NCI-H128 (cell line): ENCODE measurements at regions not wholly inside any gene's neighbourhood (a gene's known extent, or its start where the extent isn't known, plus 50 kb on each side); places are given as distances from the start of the nearest gene placed in this dataset.
"Not testable (repeated sequence)": the region's sequence is repeated elsewhere in the genome, so short reads cannot be mapped to it uniquely, and the experiment has no call there.

Experiments used
- DNase-seq: peaks from one replicate; lab custom pipeline; 2025; ENCODE audit not compliant: unreplicated experiment; lab: John Stamatoyannopoulos, UW

DNA sequence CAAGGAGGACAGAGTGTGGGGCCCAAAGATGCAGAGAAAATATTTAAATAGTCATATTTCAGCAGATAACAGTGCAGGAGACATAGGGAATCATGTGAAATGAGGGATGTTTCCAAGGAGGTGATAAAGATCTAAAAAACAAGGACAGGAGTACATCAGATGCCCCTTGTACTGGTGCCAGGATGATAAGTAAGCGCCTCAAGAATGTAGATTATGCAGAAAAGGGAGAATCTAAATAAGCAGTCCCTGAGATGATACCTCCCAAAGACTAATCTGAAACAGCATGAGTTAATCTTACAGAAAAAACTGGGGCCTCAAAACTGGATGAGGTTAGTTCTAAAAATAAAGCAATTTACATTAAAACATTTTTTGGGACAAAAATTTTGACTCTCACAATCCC is 136.1 kb upstream of the WDFY3 start:
- DNase-seq: no peak

DNA sequence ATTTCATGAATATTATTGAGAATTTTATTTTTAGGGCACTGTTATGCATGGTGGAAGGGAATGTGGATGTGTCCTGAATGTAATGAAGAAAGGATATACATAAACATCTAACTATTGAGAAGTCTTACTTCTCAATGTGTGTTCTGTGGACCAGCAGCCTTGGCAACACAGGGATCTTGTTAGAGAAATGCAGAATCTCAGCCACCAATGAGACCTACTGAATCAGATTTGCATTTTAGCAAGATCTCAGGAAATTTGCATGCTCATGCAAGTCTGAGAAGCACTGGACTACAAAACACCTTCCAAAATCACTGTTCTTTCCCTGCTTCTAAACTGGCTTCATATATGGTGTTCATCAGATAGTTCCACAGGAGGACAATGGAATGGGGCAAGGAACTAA is 139.7 kb upstream of the WDFY3 start:
- no peak for DNase-seq

DNA sequence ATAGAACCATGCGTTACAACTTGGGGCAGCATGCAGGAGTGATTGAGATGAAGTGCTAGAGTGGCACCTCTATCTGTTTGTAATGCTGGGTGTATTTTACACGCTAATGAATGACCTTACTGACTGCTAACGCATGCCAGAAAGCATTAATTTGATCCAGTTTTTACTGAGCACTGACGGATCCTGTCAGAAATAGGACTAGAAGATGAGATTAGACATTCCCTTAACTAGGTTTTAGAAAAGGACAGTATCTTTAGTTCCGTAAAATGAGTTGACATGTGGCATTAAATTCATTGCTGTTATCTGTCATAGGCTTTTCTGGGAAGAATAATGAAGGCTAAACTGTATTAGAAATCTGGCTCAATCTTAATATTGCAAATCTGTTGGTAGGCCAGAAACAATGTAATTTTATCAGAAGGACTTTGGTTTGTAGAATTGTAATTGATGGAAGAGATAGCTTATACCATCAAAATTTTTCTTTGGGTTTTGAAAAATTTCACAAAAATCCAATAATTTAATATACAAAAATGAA is 140.4 kb upstream of the WDFY3 start:
- DNase-seq: no peak

DNA sequence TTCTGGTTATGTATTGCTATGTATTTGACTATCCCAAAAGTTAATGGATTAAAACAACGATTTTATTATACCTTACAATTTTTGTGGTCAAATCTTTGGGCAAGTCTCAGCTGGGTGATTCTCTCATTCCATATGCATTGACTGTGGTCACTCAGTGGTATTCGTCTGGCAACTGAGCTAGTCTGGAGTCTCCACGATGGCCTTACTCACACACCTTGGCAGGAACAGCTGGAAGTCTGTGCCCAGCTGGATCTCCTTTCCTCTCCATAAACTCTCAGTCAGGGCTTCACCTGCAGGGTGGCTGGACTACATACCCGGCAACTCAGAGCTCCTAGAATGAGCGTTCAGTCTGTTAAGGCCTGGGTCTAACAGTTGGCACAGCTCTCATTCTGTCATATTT is 141.1 kb upstream of the WDFY3 start:
- DNase-seq: no peak

DNA sequence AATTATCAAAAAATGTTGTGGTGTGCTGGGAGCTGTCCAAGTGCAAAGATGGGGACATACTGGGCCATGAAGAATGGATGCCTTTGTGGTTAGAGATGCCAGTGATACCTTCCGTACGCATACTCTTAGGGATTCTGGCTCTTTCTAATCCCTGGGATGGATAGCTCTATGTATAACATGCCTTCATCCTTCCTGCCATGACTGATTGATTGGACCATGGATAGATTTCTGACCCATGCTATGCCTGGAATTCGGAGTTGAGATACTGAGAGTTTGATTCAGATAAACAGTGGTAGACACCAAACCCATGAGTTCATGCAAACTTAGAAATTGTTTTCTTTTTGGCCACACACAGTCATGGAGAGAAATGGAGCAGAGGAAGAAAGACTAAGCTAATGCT is 147.2 kb upstream of the WDFY3 start:
- no peak for DNase-seq

DNA sequence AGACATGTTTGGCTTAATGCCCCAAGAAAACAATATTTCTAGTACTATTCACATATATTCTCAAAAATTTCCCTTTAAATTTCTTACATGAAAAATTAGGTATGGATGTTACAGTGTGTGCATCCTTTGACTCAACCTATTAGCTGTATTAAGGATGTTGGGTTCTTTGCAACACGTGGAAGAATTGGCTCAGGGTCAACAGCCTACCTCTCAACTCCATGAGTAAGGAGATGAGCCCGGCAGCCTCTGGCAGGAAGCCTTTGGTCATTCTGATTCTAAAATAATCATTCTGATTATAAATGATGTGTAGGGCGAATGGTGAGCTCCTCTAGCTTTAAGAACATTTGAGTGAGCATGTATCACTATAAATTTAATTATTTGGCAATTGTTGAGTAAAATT is 148.0 kb upstream of the WDFY3 start:
- DNase-seq: no peak

DNA sequence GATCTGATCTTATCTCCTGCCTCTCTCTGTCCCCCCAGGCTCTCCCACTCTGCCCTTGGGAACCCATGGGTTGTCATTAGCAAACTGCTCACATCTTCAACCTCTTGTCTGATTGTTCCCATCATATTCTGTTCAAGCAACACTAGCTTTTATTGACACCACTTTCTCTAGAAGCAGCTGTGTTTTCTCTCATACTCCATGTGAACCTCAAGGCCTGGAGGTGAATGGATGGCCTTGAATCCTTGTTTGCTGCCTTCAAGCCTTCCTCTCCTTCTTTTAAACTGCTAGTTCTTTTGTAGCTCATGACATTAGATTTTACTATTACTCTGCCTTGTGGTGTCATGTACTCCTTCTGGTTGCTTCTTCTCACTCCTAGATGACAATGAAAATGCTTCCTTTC is 149.5 kb upstream of the WDFY3 start:
- no peak for DNase-seq

DNA sequence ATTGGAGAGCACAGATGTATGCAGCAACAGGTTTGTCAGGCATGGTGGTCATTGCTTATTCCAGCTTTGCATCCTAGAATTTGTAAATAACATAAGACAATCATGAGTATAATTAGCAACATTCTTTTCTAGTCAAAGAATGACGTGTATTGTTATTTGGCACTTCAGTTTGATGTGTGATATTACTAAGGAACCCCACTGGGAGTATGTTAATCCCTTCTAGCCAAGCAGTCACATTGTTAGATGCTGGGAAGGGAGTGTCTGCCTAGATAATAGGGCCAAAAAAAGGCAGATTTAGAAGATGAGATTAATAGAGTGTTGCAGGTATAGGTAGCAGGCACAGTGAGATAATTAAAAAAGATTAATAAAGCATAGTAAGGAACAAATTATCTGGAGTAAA is 159.2 kb upstream of the WDFY3 start:
- no peak for DNase-seq

DNA sequence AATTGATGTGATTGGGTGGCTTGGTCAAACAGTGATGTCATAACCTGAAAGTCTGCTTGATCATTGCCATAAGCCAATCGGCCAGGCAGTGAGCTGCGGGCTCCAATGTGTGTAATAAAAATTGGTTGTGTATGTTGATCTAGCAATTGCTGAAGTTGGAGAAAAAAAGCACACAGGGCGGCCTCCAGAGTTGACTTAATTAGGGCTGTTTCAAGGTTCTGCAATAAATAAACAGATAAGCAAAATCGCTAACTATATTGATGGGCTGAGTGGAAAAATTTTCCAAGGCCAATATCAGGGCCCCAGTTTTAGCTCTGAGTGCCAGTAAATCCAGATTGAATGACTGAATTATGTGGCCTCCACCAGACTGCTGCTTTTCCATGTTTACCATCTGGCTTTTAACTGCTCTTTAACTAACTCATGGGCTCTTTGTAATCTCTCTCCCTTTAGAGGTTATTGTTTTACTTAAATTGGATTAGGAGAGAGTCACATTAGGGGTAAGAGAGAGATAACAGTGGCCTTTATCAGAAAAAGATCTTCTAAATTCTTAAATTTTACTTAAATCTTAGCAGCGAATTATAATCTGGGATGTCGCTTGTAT is 160.6 kb upstream of the WDFY3 start:
- DNase-seq: no peak

DNA sequence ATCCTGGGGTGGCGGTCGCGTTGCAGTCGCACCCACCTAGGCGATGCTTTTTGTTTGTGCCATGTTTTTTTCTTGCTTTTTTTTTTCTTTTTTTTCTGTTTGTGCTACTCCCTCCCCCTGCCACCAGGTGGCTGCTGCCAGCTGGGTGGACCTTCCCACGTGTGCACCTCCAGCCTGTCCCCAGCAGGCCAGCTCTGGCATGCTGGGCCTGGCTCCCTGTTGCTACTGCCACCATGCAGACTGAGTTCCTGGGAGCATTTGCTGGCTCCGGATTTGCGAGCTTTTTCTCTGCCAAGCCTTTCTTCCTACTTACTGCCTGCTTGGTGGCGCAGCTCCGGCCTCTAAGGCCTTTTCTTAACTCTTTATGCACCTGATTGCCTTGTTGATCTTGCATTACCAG is 161.2 kb upstream of the WDFY3 start:
- DNase-seq: no peak

DNA sequence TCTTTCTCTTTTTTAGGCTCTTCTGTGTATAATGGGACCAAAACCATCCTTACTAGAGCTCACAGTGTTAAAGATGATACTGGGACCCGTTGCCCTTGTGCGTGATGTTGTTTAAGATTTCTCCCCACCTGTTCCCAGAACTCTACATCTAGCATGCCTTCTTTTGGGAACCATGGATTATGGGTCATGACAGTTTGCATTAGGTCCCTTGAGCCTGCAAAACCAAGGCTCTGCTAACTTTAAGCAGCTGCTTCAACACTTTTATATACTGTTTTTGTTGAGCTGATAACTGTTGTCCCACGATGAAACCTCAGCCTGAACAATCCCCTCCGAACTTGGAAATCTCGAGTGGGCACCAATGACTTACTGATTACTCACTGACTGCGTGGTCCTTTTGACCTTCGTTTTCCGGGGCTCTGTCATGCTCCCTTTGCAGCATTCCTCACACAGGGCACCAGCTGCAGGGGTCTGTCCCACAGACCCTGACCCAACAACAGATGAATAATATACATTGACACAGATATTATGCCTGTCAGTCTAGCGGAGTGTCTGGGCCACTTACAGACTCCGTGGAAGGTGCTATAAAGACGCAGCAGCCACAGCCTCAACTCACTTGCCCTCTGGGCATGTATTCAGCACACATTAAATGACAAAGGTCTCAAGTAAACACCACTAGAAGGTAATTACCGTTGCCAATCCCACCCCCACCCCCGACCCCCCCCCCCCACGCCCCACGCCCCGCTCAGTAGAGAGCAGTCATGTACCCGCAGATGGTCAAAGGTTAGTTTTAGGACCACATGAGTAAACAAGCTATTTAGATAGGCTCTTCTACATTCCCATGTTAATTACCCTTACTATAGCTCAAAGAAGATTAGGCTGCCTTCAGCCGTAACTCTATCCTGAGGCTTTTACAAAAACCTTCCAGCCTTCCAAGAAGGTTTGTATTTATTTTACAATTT is 162.0 kb upstream of the WDFY3 start:
- DNase-seq: no peak

DNA sequence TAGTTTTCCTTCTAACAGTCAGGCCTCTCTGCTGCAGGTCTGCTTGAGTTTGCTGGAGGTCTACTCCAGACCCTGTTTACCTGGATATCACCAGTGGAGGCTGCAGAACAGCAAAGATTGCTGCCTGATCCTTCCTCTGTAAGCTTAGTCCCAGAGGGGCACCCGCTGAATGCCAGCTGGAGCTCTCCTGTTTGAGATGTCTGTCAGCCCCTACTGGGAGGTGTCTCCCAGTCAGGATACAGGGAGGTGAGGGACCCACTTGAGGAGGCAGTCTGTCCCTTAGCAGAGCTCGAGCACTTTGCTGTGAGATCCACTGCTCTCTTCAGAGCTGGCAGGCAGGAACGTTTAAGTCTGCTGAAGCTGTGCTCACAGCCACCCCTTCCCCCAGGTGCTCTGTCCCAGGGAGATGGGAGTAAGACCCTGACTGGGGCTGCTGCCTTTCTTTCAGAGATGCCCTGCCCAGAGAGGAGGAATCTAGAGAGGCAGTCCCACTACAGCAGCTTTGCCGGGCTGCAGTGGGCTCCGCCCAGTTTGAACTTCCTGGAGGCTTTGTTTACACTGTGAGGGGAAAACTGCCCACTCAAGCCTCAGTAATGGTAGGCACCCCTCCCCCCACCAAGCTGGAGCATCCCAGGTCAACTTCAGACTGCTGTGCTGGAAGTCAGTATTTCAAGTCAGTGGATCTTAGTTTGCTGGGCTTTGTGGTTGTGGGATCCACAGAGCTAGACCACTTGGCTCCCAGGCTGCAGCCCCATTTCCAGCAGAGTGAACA is 163.1 kb upstream of the WDFY3 start:
- not testable (repeated sequence) for DNase-seq

DNA sequence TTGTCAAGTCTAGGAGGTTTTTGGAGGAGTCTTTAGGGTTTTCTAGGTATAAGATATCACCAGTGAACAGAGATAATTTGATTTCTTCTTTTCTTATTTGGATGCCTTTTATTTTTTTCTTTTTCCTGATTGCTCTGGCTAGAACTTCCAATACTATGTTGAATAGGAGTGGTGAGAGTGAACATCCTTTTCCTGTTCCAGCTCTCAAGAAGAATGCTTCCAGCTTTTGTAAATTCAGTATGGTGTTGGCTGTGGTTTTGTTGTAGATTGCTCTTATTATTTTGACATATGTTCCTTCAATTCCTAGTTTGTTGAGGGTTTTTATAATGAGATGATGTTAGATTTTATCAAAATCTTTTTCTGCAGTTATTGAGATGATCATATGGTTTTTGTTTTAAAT is 165.6 kb upstream of the WDFY3 start:
- no peak for DNase-seq

DNA sequence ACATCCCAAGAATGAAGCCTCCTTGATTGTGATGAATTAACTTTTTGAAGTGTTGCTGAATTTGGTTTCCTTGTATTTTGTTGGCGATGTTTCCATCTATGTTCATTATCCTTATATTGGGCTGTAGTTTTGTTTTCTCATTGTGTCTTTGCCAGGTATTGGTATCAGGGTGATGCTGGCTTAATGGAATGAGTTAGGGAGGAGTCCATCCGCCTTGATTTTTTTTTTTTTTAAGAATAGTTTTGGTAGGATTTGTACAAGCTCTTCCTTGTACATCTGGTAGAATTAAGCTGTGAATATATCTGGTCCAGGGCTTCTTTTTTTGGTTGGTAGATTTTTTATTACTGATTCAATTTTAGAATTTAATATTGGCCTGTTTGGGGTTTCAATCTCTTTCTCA is 166.1 kb upstream of the WDFY3 start:
- no peak for DNase-seq

DNA sequence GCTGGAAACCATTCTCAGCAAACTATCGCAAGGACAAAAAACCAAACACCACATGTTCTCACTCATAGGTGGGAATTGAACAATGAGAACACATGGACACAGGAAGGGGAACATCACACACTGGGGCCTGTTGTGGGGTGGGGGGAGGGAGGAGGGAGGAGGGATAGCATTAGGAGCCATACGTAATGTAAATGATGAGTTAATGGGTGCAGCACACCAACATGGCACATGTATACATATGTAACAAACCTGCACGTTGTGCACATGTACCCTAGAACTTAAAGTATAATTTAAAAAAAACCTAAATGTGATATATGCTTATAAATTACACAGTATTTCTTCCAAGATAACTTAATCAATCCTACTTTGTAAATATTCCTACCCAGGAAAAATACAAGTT is 173.3 kb upstream of the WDFY3 start:
- not testable (repeated sequence) for DNase-seq

DNA sequence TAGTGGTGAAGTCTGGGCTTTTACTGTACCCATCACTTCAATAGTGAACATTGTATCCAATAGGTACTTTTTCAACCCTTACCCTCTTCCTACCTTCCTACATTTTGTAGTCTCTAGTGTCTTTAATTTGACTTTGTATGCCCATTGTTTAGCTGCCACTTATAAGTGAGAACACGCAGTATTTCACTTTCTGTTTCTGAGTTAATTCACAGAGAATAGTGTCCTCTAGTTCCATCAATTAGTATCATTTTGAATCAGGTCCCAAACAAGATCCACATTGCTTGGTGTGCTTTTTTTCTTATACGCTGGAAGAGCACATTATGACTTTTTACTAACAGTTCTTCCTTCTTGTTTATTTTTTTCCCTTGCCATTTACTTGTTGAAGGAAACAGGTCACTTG is 176.0 kb upstream of the WDFY3 start:
- no peak for DNase-seq

DNA sequence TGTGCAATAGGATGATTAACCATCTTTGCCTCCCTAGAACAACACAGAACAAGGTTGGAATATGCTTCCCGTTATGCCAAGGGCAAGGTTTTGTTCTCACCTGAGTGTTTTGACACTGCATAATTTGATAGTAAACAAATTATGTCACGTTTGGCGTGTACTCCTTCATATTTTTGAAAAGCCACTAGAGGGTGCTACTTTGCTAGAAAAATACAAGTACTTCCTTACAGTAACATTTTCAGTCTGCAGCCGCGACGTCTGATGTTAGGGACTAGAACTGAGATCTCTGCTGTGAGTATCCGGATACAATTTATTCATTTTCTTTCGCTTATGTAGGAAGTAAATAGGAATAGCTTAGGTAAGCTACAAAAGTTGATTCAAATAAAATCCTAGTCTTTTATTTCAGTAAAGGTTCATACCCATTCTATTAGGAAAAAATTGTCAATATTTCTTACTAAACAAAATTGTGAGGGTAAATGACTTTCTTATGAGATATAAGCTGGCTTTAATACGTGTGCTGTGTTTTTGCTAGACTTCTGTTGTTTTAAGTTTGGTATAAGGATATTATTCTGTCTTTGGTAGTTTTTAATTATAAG is 181.1 kb upstream of the WDFY3 start:
- peak; percentile 61 for DNase-seq

DNA sequence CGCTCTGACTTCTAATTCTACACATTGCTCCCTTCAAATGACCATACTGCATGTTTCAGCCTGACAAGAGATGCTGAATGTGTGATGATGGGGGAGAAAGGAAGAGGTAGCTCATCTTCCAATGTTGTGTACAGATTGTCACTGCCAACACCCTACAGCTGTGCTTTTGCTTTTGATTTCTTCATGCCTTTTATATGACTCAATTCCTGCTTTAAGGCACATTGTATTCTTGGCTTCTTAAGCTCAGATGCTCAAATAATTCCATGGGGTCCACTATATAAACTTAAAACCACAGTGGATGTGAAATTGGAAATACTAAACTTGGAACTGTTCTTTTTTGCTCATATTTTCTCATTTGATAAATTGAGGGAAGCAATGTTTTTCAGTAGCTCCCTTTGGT is 183.2 kb upstream of the WDFY3 start:
- DNase-seq: no peak

DNA sequence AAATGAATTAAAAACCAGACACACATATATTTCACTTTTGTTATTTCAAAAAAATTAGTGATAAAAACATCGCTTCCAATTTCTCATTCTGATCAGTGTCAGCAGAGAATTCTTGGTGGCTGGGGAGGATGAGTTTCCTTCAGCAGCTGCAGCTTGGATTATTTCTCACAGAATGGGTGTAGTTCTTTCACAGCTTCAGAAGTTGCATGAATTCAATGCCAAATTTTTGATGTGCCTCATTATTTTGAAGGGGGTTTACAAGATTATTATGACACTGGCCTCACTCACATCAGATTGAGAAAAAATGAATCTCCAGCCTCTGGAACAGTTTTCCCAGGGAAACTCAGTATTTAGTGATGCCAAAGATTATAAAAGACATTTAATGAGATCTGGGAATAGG is 184.9 kb upstream of the WDFY3 start:
- DNase-seq: no peak

DNA sequence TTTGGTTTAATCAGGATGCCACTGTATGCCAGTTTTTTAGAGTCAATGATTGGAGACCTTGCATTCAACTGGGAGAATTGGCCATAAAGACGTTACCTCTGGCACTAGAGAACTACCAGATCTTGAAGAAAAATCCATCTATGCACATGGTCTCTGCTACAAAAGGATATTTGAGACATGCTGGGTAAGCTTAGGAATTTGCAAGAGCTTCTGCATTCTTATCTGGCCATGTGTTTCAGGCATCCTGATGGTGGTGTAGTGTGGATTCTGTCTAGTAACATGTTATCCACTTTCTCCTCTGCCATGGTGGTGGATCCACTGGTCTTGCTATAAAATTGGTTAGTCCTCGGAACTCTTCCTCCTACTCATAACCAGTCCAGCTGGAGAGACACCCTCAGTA is 185.3 kb upstream of the WDFY3 start:
- DNase-seq: no peak

DNA sequence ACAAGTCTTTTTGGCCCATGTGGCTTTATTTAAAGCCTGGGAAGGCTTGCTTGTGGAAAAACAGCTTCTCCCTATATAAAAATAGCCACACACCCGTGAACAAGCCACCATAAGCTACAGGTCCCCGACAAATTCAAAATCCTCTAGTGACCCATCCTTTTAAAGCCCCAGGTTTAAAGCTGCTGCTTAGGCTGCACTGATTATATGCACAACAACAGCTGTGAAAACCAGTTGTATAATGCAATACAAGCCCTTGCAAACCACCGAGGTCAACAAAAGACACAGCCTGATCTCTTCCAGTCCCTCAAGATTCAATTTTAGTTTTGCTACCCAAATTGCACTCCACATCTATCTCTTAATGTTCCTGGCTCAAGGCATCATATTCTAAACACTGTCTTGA is 186.0 kb upstream of the WDFY3 start:
- no peak for DNase-seq
